GM19397 (cell line): ENCODE measurements at regions not wholly inside any gene's neighbourhood (a gene's known extent, or its start where the extent isn't known, plus 50 kb on each side); places are given as distances from the start of the nearest gene placed in this dataset.
"Not testable (repeated sequence)": the region's sequence is repeated elsewhere in the genome, so short reads cannot be mapped to it uniquely, and the experiment has no call there.

Source experiments
- ATAC-seq: cut with Tn5 transposase; IDR thresholded peaks from one replicate; pipeline ENCODE4 v1.9.1; 2021; ENCODE audit warnings: mild to moderate bottlenecking, moderate library complexity; ENCODE audit not compliant: unreplicated experiment

- not testable (repeated sequence) for ATAC-seq
Observed at GRCh38 chrX:35221391-35221790, 278.8 kb downstream of the FAM47B start.

DNA sequence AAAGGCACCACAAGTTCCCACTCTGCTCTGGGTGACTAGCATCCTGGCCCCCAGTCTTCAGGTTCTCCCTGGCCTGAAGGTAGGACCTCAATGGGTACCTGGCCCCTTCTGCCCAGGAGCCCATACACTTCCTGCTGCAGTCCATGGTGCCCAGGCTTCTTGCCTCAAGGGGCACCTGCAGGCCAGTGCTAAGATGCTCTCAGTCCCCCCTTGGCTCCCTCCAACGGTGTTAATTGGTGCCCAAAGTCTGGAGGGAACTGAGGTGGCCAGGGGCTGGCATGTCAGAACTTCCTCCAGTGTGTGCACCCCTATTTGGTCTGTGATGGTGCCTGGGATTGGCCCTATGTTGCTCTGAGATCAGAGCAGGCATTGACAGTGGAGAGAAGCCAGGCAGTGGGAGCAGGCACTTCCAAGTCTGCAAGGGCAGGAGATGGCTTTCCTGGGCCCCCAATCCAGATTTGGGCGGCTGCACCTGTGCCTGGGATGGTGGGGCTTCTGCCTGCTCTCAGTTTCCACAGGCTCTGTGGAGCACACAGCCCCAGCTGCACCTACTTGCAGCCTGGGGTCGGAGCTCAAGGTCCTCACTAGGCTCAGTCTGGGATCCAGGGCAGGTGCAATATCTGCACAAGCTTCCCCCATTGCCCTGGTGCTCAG is 301.6 kb downstream of the FAM47B start:
- ATAC-seq, result no peak

DNA sequence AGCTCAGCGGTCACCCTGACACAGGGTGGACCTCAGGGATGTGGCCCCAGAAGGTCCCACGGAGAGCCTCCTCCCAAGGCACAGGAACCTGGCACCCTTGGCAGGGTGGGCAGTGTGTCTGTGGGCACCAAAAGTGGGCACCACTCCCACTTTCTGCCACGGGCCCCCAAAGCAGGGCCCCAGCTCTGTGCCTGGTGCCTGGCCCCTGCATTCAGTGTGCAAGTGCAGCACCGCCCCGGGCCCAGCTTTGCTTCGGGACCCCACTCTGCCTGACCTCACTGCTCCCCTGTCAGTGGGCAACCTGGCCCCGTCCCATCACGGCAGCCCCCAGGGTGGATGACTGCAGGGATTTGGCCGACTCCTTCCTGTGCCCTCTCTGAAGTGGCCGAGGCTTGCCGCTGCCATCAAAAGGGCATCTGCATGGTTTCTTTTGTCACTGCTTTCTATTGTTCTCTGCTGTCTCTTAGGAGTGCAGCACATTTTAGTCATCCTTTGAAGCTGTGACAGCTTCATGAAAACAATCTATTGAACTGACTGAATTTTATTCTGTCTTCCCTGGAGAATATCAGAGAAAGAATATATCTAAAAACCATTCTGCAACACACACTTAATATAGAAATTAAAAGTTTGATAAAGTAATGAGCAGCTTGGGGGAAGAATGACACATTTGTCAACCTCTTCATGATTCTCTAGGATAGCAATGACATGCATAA is 302.4 kb downstream of the FAM47B start:
- ATAC-seq, result no peak

DNA sequence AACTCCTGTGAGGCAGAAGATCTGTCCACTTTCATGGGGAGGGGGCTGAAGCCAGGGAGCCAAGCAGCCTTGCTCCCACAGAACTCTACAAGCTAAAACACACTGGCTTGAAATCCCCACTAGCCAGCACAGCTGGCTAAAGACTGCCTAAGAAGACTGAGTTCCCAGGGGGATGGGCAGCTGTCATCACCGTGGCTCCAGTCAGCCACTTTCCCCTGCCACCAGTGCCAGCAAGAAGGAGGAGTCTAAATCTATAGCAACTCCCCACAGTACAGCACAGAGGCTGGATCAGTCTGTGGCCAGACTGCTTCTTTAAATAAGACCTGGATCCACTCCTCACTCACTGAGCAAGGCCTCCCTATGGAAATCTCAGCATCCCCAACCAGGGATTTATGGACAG is 308.6 kb downstream of the FAM47B start:
- ATAC-seq, result no peak

GRCh38 chrX:35276115-35276514 is 333.5 kb downstream of the FAM47B start:
- no peak for ATAC-seq

DNA sequence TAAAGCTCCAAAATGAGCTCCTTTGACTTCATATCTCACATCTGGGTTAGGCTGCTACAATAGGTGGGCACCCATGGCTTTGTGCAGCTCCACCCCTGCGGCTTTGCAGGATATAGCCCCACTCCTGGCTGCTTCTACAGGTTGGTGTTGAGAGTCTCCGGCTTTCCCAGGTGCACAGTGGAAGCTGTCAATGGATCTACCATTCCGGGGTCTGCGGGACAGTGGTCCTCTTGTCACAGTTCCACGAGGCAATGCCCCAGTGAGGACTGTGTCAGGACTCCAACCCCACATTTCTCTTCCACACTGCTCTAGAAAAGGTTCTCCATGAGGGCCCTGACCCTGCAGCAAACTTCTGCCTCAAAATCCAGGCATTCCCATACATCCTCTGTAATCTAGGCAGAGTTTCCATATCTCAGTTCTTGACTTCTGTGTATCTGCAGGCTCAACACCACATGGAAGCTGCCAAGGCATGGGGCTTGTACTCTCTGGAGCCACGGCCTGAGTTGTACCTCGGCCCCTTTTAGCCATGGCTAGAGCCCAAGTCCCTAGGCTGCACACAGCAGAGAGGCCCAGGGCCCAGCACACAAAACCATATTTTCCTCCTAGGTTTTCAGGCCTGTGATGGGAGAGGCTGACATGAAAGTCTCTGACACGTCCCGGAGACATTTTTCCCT is 342.8 kb downstream of the FAM47B start:
- ATAC-seq, result no peak

GRCh38 chrX:35288657-35289056 is 346.1 kb downstream of the FAM47B start:
- no peak for ATAC-seq

- ATAC-seq, result no peak
Observed at GRCh38 chrX:35289952-35290351, 347.4 kb downstream of the FAM47B start.

- no peak for ATAC-seq
Observed at GRCh38 chrX:35291013-35291412, 348.4 kb downstream of the FAM47B start.

GRCh38 chrX:35292522-35292921 is 349.9 kb downstream of the FAM47B start:
- no peak for ATAC-seq

GRCh38 chrX:35305037-35305436 is 362.4 kb downstream of the FAM47B start:
- not testable (repeated sequence) for ATAC-seq

DNA sequence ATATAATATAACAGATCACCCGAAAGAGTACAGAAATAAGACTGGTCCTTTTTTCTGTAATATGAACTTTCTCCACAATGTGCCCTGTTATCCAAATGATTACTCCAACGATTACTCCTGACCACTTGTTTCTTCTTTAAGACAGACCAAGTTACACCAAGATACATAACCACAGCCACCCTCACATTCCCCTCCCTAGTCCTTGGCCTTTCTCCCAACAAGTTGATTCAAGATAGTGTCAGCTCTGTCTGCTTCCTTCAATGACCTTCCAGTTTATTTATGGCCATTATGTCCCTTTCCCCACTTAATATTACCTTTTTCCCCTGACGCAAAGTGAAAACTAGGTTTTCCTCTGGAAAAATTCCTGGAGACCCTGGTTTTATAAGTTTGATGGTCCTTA is 397.2 kb downstream of the FAM47B start:
- no peak for ATAC-seq

DNA sequence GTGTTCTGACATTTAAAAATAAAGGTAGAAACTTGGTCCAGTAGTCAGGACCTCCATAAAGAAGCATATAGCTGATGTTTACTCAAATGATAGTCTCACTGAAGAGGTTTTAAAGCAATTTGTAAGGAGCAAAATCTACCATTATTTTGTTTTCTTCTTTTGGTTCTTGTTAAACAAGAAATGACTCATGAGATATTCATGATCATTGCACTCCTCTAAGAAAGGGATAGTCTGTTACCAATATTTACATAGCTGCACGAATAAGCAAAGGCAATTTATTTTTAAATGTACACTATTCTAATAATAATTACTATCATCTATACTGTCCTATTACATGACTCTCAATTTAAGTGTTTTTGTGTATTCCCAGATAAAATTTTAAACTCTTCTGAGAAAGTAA is 397.9 kb downstream of the FAM47B start:
- ATAC-seq, result no peak

DNA sequence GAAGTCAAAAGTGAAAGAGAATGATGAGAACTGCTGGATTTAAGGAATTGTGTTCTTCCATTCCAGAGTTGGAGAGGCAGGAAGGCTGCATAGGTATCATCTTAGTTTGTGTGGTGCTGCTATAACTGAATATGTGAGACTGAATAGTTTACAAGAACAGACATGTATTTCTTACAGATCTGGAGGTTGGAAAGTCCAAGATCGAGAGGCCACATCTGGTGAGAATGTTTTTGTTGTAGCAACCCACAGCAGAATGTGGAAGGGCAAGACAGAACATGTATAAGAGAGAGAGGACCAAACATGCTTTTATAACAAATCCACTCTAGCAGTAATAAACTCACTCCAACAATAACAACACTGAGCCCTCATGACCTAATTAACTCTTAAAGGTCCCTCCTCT is 408.6 kb downstream of the FAM47B start:
- no peak for ATAC-seq

- ATAC-seq, result no peak
Observed at GRCh38 chrX:35351795-35352483, 409.3 kb downstream of the FAM47B start.

GRCh38 chrX:35357656-35358055 is 415.1 kb downstream of the FAM47B start:
- ATAC-seq, result no peak

DNA sequence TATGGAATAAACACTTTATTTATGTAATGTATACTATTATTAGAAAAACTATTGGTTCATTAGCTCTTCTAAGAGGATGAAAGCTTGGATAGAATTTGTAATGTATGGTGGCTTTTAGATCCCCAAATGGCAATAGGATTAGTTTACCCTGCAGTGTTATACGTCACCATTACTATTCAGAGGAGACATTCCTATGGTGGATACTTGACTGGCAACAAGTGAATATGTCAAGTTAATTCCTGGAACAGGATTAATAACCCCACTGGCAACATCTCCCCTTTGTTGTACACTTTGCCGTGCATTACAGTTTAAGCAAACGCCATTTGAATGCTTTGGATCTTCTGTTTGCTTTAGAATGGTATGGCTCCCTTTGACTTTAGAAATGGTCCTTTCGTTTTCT is 420.3 kb downstream of the FAM47B start:
- ATAC-seq, result no peak

DNA sequence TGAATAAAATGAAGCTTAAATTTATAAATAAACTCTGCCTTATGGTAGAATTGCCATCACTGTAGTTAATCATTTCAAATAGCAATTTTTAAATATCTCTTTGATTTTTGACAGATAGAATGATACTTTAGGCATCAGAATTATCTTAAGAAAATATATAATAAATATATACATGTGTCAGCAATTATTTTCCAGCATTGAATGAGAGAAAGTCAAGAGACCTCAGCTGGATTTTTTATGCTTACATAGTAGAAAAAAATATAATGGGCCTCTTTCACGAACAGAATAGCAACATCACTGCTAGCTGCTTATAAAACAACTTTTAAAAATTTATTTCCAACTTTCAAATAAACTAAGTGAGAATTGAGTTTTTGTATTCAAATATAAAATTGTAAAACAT is 424.0 kb upstream of the MAGEB16 start:
- ATAC-seq, result no peak

GRCh38 chrX:35380808-35381700 is 417.1 kb upstream of the MAGEB16 start:
- peak; percentile 77 for ATAC-seq

DNA sequence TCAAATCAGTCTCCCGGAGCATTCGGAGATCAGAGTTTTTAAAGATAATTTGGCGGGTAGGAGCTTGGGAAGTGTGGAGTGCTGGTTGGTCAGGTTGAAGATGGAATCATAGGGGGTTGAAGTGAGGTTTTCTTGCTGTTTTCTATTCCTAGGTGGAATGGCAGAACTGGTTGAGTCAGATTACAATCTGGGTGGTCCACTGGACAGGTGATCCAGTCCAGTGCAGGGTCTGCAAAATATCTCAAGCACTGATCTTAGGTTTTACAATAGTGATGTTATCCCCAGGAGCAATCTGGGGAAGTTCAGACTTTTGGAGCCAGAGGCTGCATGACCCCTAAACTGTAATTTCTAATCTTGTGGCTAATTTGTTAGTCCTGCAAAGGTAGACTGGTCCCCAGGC is 416.4 kb upstream of the MAGEB16 start:
- not testable (repeated sequence) for ATAC-seq

DNA sequence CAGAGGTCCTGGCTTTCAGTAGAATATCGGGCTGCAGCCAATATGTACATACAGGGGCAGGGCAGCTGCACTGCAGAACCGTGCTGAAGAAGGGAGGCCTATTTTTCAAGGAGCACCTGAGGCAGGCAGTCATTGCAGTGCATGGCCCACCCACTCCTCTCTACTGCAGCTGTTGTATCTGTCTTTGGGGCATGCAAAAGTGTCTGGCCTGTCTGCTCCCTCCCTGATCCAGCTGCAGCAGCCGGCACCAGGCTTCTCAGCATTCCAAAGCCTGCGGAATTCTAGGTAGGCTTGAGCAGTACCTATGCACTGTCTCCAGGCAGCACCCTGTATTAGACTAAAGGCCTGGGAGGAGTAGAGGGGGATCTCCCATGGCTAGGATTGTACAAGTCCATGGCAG is 415.2 kb upstream of the MAGEB16 start:
- ATAC-seq, result no peak
